Ishikawa (cell line): ENCODE measurements at regions not wholly inside any gene's neighbourhood (a gene's known extent, or its start where the extent isn't known, plus 50 kb on each side); places are given as distances from the start of the nearest gene placed in this dataset.

Source experiments
- EP300 ChIP-seq: IDR thresholded peaks from 2 replicates; pipeline ENCODE4 v1.6.1; 2012; ENCODE audit warnings: borderline replicate concordance
- RAD21 ChIP-seq: IDR thresholded peaks from 2 replicates; pipeline ENCODE4 v1.6.1; 2012; ENCODE audit warnings: low read depth
- TAF1 ChIP-seq: IDR thresholded peaks from 2 replicates; pipeline ENCODE4 v1.6.1; 2012; ENCODE audit warnings: low read depth, mild to moderate bottlenecking

- TF ChIP-seq RAD21: no peak
- no peak for TF ChIP-seq EP300
- TF ChIP-seq TAF1: no peak
Observed at GRCh38 chr6:47159763-47160162, 117.6 kb upstream of the ADGRF1 start.
